K562 (cell line): ENCODE measurements at regions not wholly inside any gene's neighbourhood (a gene's known extent, or its start where the extent isn't known, plus 50 kb on each side); places are given as distances from the start of the nearest gene placed in this dataset.

Experiments used
- ARNT ChIP-seq, 2 experiments: fragments of 450-650 bp; IDR thresholded peaks; 2 replicates each; pipeline ENCODE4 v1.6.1; 2016; ENCODE audit warnings: mild to moderate bottlenecking in 1 of 2
- BRD9 ChIP-seq: fragments of 450-650 bp; IDR thresholded peaks from 2 replicates; pipeline ENCODE4 v1.6.1; 2018; ENCODE audit warnings: low read depth; ENCODE audit not compliant: partially characterized antibody
- CBX3 ChIP-seq, 2 experiments: IDR thresholded peaks; 1 replicate in 1 of 2; 2 replicates in 1 of 2; pipeline ENCODE4 v1.6.1; 2012; ENCODE audit warnings: inconsistent platforms in 2 of 2, low read length in 2 of 2, borderline replicate concordance in 1 of 2, control low read depth in 1 of 2
- CCNT2 ChIP-seq: IDR thresholded peaks from 2 replicates; pipeline ENCODE4 v1.6.1; 2011; ENCODE audit warnings: borderline replicate concordance, low read depth, mild to moderate bottlenecking, moderate library complexity, mixed read lengths, low read length; ENCODE audit not compliant: insufficient read length; ENCODE audit errors: extremely low read depth
- DACH1 ChIP-seq: fragments of 450-650 bp; IDR thresholded peaks from 2 replicates; pipeline ENCODE4 v1.6.1; 2018; ENCODE audit not compliant: partially characterized antibody
- EP300 ChIP-seq: IDR thresholded peaks from 2 replicates; pipeline ENCODE4 v1.6.1; 2012; ENCODE audit warnings: low read length, improper control_type of control experiment
- ETV5 ChIP-seq: sonication (generic); formaldehyde crosslinking; IDR thresholded peaks from 2 replicates; pipeline ENCODE4 v1.4.0; 2020; ENCODE audit warnings: low read depth, mild to moderate bottlenecking, missing genetic modification reagents
- HDGF ChIP-seq: fragments of 450-650 bp; IDR thresholded peaks from 2 replicates; pipeline ENCODE4 v1.6.1; 2016
- KAT7 ChIP-seq: sonication (generic); formaldehyde crosslinking; IDR thresholded peaks from 2 replicates; pipeline ENCODE4 v1.8.0; 2022; ENCODE audit warnings: missing genetic modification reagents, mild to moderate bottlenecking, borderline replicate concordance
- LCOR ChIP-seq: sonication (generic); formaldehyde crosslinking; IDR thresholded peaks from 2 replicates; pipeline ENCODE4 v1.8.0; 2022; ENCODE audit warnings: mild to moderate bottlenecking, missing genetic modification reagents
- MEIS2 ChIP-seq: fragments of 450-650 bp; IDR thresholded peaks from 2 replicates; pipeline ENCODE4 v1.6.1; 2014; ENCODE audit warnings: mild to moderate bottlenecking; ENCODE audit not compliant: partially characterized antibody
- MTA3 ChIP-seq: fragments of 450-650 bp; formaldehyde crosslinking; IDR thresholded peaks from 2 replicates; pipeline ENCODE4 v1.6.1; 2017; ENCODE audit warnings: mild to moderate bottlenecking, borderline replicate concordance
- SIX5 ChIP-seq, 2 experiments: IDR thresholded peaks; 2 replicates each; pipeline ENCODE4 v1.6.1; 2011; ENCODE audit warnings: low read length in 2 of 2, borderline replicate concordance in 1 of 2, low read depth in 1 of 2, mild to moderate bottlenecking in 1 of 2, moderate library complexity in 1 of 2; ENCODE audit not compliant: insufficient read depth in 1 of 2
- TF ChIP-seq, protein P1 (sequence below): sonication (generic); formaldehyde crosslinking; IDR thresholded peaks from 2 replicates; pipeline ENCODE4 v1.9.0; 2022; ENCODE audit warnings: mild to moderate bottlenecking, missing genetic modification reagents
- TF ChIP-seq, protein P2 (sequence below): fragments of 250-450 bp; sonication (Bioruptor Pico); IDR thresholded peaks from 2 replicates; pipeline ENCODE4 v1.9.0; 2021; ENCODE audit warnings: mild to moderate bottlenecking, inconsistent platforms
- TF ChIP-seq, protein P3 (sequence below): fragments of 450-650 bp; conservative IDR thresholded peaks from 2 replicates; pipeline ENCODE4 v1.6.1; 2016; ENCODE audit warnings: missing genetic modification characterization, low read depth, mild to moderate bottlenecking, missing compliant biosample characterization, moderate library complexity
- TF ChIP-seq, protein P4 (sequence below): sonication (generic); formaldehyde crosslinking; IDR thresholded peaks from 2 replicates; pipeline ENCODE4 v1.8.0; 2022; ENCODE audit warnings: mild to moderate bottlenecking, missing genetic modification reagents
- TF ChIP-seq, protein P5 (sequence below): IDR thresholded peaks from 2 replicates; pipeline ENCODE4 v1.6.1; 2014; ENCODE audit warnings: antibody characterized with exemption

DNA sequence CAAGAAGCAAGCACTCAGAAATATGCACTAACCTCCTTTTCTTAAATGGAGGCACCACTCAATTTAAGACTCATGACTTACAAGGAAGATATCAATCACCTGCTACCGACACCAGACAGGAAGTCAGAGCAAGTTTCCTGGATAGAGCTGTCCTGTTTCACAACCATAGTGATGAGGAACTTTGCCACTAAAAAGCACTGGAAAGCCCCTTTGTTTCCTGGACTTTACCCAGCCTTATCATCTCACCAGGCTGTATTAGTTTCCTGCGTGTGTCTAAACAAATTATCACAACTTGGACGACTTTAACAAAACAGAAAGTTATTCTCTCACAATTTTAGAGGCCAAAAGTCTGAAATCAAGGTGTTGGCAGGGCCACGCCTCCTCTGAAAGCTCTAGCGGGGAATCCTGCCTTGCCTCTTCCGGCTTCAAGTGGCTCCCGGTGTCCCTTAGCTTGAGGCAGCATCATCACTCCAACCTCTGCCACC is 253.8 kb upstream of the STXBP5 start (continued):
- TF ChIP-seq, protein P1, sequence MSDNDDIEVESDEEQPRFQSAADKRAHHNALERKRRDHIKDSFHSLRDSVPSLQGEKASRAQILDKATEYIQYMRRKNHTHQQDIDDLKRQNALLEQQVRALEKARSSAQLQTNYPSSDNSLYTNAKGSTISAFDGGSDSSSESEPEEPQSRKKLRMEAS (CRISPR knock-in tag), result no peak
- TF ChIP-seq, protein P2, sequence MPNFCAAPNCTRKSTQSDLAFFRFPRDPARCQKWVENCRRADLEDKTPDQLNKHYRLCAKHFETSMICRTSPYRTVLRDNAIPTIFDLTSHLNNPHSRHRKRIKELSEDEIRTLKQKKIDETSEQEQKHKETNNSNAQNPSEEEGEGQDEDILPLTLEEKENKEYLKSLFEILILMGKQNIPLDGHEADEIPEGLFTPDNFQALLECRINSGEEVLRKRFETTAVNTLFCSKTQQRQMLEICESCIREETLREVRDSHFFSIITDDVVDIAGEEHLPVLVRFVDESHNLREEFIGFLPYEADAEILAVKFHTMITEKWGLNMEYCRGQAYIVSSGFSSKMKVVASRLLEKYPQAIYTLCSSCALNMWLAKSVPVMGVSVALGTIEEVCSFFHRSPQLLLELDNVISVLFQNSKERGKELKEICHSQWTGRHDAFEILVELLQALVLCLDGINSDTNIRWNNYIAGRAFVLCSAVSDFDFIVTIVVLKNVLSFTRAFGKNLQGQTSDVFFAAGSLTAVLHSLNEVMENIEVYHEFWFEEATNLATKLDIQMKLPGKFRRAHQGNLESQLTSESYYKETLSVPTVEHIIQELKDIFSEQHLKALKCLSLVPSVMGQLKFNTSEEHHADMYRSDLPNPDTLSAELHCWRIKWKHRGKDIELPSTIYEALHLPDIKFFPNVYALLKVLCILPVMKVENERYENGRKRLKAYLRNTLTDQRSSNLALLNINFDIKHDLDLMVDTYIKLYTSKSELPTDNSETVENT (CRISPR knock-in tag), result no peak
- TF ChIP-seq, protein P3, sequence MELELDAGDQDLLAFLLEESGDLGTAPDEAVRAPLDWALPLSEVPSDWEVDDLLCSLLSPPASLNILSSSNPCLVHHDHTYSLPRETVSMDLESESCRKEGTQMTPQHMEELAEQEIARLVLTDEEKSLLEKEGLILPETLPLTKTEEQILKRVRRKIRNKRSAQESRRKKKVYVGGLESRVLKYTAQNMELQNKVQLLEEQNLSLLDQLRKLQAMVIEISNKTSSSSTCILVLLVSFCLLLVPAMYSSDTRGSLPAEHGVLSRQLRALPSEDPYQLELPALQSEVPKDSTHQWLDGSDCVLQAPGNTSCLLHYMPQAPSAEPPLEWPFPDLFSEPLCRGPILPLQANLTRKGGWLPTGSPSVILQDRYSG (tag), result no peak
- TF ChIP-seq LCOR, result no peak
- TF ChIP-seq, protein P4, sequence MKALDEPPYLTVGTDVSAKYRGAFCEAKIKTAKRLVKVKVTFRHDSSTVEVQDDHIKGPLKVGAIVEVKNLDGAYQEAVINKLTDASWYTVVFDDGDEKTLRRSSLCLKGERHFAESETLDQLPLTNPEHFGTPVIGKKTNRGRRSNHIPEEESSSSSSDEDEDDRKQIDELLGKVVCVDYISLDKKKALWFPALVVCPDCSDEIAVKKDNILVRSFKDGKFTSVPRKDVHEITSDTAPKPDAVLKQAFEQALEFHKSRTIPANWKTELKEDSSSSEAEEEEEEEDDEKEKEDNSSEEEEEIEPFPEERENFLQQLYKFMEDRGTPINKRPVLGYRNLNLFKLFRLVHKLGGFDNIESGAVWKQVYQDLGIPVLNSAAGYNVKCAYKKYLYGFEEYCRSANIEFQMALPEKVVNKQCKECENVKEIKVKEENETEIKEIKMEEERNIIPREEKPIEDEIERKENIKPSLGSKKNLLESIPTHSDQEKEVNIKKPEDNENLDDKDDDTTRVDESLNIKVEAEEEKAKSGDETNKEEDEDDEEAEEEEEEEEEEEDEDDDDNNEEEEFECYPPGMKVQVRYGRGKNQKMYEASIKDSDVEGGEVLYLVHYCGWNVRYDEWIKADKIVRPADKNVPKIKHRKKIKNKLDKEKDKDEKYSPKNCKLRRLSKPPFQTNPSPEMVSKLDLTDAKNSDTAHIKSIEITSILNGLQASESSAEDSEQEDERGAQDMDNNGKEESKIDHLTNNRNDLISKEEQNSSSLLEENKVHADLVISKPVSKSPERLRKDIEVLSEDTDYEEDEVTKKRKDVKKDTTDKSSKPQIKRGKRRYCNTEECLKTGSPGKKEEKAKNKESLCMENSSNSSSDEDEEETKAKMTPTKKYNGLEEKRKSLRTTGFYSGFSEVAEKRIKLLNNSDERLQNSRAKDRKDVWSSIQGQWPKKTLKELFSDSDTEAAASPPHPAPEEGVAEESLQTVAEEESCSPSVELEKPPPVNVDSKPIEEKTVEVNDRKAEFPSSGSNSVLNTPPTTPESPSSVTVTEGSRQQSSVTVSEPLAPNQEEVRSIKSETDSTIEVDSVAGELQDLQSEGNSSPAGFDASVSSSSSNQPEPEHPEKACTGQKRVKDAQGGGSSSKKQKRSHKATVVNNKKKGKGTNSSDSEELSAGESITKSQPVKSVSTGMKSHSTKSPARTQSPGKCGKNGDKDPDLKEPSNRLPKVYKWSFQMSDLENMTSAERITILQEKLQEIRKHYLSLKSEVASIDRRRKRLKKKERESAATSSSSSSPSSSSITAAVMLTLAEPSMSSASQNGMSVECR (CRISPR knock-in tag), result no peak
- no peak for TF ChIP-seq KAT7 (CRISPR knock-in tag)
- TF ChIP-seq SIX5 (IDR thresholded peaks at IDR 0.05; ENCODE audit: borderline replicate concordance in 1 of 2, insufficient read depth in 1 of 2, low read depth in 1 of 2, low read length in 2 of 2), result no peak
- no peak for TF ChIP-seq BRD9
- no peak for TF ChIP-seq CCNT2
- TF ChIP-seq, protein P5, sequence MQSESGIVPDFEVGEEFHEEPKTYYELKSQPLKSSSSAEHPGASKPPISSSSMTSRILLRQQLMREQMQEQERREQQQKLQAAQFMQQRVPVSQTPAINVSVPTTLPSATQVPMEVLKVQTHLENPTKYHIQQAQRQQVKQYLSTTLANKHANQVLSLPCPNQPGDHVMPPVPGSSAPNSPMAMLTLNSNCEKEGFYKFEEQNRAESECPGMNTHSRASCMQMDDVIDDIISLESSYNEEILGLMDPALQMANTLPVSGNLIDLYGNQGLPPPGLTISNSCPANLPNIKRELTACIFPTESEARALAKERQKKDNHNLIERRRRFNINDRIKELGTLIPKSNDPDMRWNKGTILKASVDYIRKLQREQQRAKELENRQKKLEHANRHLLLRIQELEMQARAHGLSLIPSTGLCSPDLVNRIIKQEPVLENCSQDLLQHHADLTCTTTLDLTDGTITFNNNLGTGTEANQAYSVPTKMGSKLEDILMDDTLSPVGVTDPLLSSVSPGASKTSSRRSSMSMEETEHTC, result no peak
- TF ChIP-seq ARNT (IDR thresholded peaks at IDR 0.05), result no peak
- TF ChIP-seq HDGF, result no peak
- TF ChIP-seq MTA3, result no peak
- TF ChIP-seq EP300, result peak; percentile 49
- TF ChIP-seq MEIS2, result peak; percentile 96
- TF ChIP-seq ETV5, result peak; percentile 63; the same call in 1 of the 2 replicates
- TF ChIP-seq DACH1, result no peak
- TF ChIP-seq CBX3 (IDR thresholded peaks at IDR 0.05; ENCODE audit: borderline replicate concordance in 1 of 2, low read length in 2 of 2), result peak in 1 of 2 experiments; percentile 71; a peak in 1 of 3 replicates
